ENCODE measurements at regions not wholly inside any gene's neighbourhood (a gene's known extent, or its start where the extent isn't known, plus 50 kb on each side); places are given as distances from the start of the nearest gene placed in this dataset.

DNA sequence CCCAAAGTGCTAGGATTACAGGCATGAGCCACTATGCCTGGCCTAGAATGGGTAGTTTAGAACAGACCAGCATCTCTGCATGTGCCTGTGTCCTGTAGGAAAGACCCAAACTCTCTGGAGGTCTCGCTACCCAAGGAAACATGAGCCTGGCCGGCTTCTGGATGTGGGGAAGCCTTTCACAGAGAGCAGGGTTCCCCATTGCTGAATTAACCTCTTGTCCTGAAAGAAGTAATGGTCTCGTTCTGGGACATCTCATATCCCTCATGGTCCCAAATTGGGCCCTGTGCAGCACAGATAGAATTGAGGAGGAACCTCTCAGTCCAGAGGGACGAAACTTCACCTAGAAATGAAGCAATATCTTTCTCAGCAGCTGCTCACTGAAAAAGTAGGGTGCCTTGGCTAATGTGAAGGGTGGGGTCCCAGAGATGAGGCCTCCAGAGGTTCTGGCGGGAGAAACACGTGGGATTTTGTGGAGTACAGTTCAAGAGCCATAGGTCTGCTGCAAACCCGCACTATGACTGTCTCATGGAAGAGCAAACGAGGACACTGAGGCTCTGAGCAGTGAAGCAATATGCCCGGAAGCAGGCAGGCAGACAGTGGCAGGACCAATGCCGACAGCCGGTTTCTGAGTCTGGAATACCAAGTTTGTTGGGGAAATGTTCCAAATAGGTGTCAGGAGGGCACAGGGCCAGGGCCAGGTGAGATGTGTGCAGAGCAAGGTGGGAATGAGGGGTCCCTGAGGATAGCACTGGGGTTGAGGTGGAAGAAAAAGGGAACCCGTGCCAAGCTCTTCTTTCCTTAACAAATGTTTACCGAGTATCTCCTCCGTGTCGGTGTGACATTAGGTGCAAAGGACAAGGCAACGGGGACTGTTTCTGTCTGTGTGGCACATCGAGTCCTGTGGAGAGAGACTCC lies 121.0 kb upstream of the TWIST2 start:
- Mint-ChIP-seq H3K27ac (no peak overlapping the region), H3K9me3 (peaks cover 0 to 18% (median 0%) of the 10 kb centered on the region in 11 donors), H3K4me3 (no peak overlapping the region), H3K36me3 (no peaks in the 10 kb centered on the region), H3K4me1 (peaks cover 0 to 2% (median 0%) of the 10 kb centered on the region in 7 donors), H3K27me3 (peaks cover 0 to 37% (median 17%) of the 10 kb centered on the region in 5 donors)
- Histone ChIP-seq H3K4me3 (ENCODE audit: low read length) (no peak overlapping the region), H3K4me1 (ENCODE audit: control insufficient read depth in 2 of 2, insufficient read depth in 2 of 2, low read length in 2 of 2) (no peaks in the 10 kb centered on the region), H3K27me3 (ENCODE audit: control insufficient read depth in 2 of 2, insufficient read depth in 2 of 2, low read length in 2 of 2) (no peaks in the 10 kb centered on the region), H3K36me3 (ENCODE audit: control insufficient read depth in 2 of 3, insufficient read depth in 3 of 3, low read length in 3 of 3) (no peaks in the 10 kb centered on the region), H3K9me3 (ENCODE audit: control insufficient read depth in 2 of 3, low read length in 3 of 3) (no peaks in the 10 kb centered on the region), H3K27ac (ENCODE audit: low read depth, low read length) (no peak overlapping the region)
- CTCF ChIA-PET = no interaction called here
- intact Hi-C loops (cut with micrococcal nuclease) = loop anchor here in 1 of 2 donors (10.0 kb wide), 1 partner anchor 1418 kb away; the partner anchor contains the start of gene OTOS
- ATAC-seq (no peak), DNase-seq (no peak)
- POLR2A ChIA-PET = no interaction called here

DNA sequence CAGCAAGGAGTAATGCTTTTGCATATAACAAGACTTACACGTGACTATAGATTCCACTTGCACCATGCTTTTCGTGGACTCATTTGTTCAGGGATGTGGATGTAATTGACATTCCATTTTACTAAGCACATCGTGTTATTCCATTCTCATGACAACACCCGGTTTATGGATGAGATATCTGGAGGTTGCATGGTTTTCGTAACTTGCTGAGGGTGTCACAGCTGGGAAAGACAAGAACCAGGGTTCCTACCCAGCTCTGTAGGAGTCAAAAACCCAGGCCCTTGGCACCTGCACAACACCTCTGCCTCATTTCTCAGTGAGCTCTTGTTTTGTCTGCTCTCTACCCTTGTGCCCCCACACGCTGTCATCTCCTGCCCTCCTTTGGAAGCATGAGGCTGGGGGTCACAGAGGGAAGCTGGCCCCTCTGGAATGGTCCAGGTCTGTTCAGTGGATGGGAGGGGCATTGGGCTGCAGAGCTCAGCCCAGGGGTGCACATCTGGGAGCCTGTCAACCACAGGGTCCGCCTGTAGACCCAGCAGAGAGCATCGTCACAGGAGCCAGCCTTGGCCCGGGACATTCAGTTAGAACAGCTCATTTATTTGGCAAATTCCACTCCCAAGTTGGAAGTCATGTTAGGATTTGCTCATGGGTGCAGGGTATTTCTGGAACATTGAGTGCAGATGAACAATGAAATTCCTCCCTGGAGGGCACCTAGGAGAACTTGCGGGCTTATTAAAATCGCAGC lies 120.1 kb upstream of the TWIST2 start:
- H3K4me1 Mint-ChIP-seq = peaks cover 0 to 2% (median 0%) of the 10 kb centered on the region in 7 donors
- H3K27ac Mint-ChIP-seq = no peak overlapping the region

GRCh38 chr2:238728330-238729260 lies 119.3 kb upstream of the TWIST2 start:
- Mint-ChIP-seq H3K27ac (no peak overlapping the region), H3K9me3 (peaks cover 0 to 18% (median 0%) of the 10 kb centered on the region in 11 donors), H3K4me3 (no peak overlapping the region), H3K4me1 (peaks cover 0 to 2% (median 0%) of the 10 kb centered on the region in 7 donors), H3K27me3 (peaks cover 5 to 37% (median 17%) of the 10 kb centered on the region in 5 donors), H3K36me3 (no peaks in the 10 kb centered on the region)
- H3K4me3 ChIP-seq (ENCODE audit: low read length) = no peak overlapping the region
- H3K27me3 ChIP-seq (ENCODE audit: control insufficient read depth in 2 of 2, insufficient read depth in 2 of 2, low read length in 2 of 2) = no peaks in the 10 kb centered on the region
- DNase-seq (no peak), ATAC-seq (no peak)
- H3K9me3 ChIP-seq (ENCODE audit: control insufficient read depth in 2 of 3, low read length in 3 of 3) = no peaks in the 10 kb centered on the region
- intact Hi-C loops (cut with micrococcal nuclease) = loop anchor here in 1 of 2 donors (10.0 kb wide), 1 partner anchor 1416 kb away; the partner anchor contains the start of gene OTOS
- POLR2A ChIA-PET = no interaction called here
- CTCF ChIA-PET = no interaction called here
- no peaks in the 10 kb centered on the region for H3K36me3 ChIP-seq (ENCODE audit: control insufficient read depth in 2 of 3, insufficient read depth in 3 of 3, low read length in 3 of 3)
- no peaks in the 10 kb centered on the region for H3K4me1 ChIP-seq (ENCODE audit: control insufficient read depth in 2 of 2, insufficient read depth in 2 of 2, low read length in 2 of 2)
- no peak overlapping the region for H3K27ac ChIP-seq (ENCODE audit: low read depth, low read length)

More for the DNA sequence above, 120.1 kb upstream of the TWIST2 start:
- peaks cover 0 to 18% (median 0%) of the 10 kb centered on the region in 11 donors for H3K9me3 Mint-ChIP-seq
- no peaks in the 10 kb centered on the region for H3K36me3 ChIP-seq (ENCODE audit: control insufficient read depth in 2 of 3, insufficient read depth in 3 of 3, low read length in 3 of 3)
- intact Hi-C loops (cut with micrococcal nuclease) = loop anchor here in 1 of 2 donors (10.0 kb wide), 1 partner anchor 1417 kb away; the partner anchor contains the start of gene OTOS
- H3K4me1 ChIP-seq (ENCODE audit: control insufficient read depth in 2 of 2, insufficient read depth in 2 of 2, low read length in 2 of 2) = no peaks in the 10 kb centered on the region
- H3K4me3 ChIP-seq (ENCODE audit: low read length) = no peak overlapping the region
- H3K9me3 ChIP-seq (ENCODE audit: control insufficient read depth in 2 of 3, low read length in 3 of 3) = no peaks in the 10 kb centered on the region
- CTCF ChIA-PET = no interaction called here
- ATAC-seq (no peak), DNase-seq (no peak)
- no peak overlapping the region for H3K4me3 Mint-ChIP-seq
- POLR2A ChIA-PET = no interaction called here
- no peak overlapping the region for H3K27ac ChIP-seq (ENCODE audit: low read depth, low read length)
- peaks cover 0 to 37% (median 17%) of the 10 kb centered on the region in 5 donors for H3K27me3 Mint-ChIP-seq
- no peaks in the 10 kb centered on the region for H3K36me3 Mint-ChIP-seq
- no peaks in the 10 kb centered on the region for H3K27me3 ChIP-seq (ENCODE audit: control insufficient read depth in 2 of 2, insufficient read depth in 2 of 2, low read length in 2 of 2)

GRCh38 chr2:238729261-238729935 lies 118.5 kb upstream of the TWIST2 start:
- H3K9me3 Mint-ChIP-seq = peaks cover 0 to 18% (median 0%) of the 10 kb centered on the region in 11 donors
- no peak for ATAC-seq
- Histone ChIP-seq H3K27ac (ENCODE audit: low read depth, low read length) (no peak overlapping the region), H3K36me3 (ENCODE audit: control insufficient read depth in 2 of 3, insufficient read depth in 3 of 3, low read length in 3 of 3) (no peaks in the 10 kb centered on the region), H3K9me3 (ENCODE audit: control insufficient read depth in 2 of 3, low read length in 3 of 3) (no peaks in the 10 kb centered on the region), H3K4me1 (ENCODE audit: control insufficient read depth in 2 of 2, insufficient read depth in 2 of 2, low read length in 2 of 2) (no peaks in the 10 kb centered on the region), H3K27me3 (ENCODE audit: control insufficient read depth in 2 of 2, insufficient read depth in 2 of 2, low read length in 2 of 2) (no peaks in the 10 kb centered on the region), H3K4me3 (ENCODE audit: low read length) (no peak overlapping the region)
- no peaks in the 10 kb centered on the region for H3K36me3 Mint-ChIP-seq
- no peak overlapping the region for H3K27ac Mint-ChIP-seq
- H3K27me3 Mint-ChIP-seq = peaks cover 10 to 40% (median 17%) of the 10 kb centered on the region in 5 donors
- no peak overlapping the region for H3K4me3 Mint-ChIP-seq
- POLR2A ChIA-PET = no interaction called here
- DNase-seq = no peak
- CTCF ChIA-PET = no interaction called here
- intact Hi-C loops (cut with micrococcal nuclease) = loop anchor here in 1 of 2 donors (10.0 kb wide), 1 partner anchor 1415 kb away; the partner anchor contains the start of gene OTOS
- peaks cover 0 to 2% (median 0%) of the 10 kb centered on the region in 7 donors for H3K4me1 Mint-ChIP-seq

GRCh38 chr2:238730001-238730669 lies 117.8 kb upstream of the TWIST2 start:
- DNase-seq = no peak

More at GRCh38 chr2:238730001-238730669, 117.8 kb upstream of the TWIST2 start:
- no peak for ATAC-seq
- no peak overlapping the region for H3K27ac ChIP-seq (ENCODE audit: low read depth, low read length)
- H3K36me3 Mint-ChIP-seq = no peaks in the 10 kb centered on the region
- no peaks in the 10 kb centered on the region for H3K9me3 ChIP-seq (ENCODE audit: control insufficient read depth in 2 of 3, low read length in 3 of 3)
- H3K4me3 Mint-ChIP-seq = no peak overlapping the region
- CTCF ChIA-PET = no interaction called here
- no peak overlapping the region for H3K27ac Mint-ChIP-seq
- peaks cover 0 to 2% (median 0%) of the 10 kb centered on the region in 7 donors for H3K4me1 Mint-ChIP-seq
- H3K4me3 ChIP-seq (ENCODE audit: low read length) = no peak overlapping the region
- H3K36me3 ChIP-seq (ENCODE audit: control insufficient read depth in 2 of 3, insufficient read depth in 3 of 3, low read length in 3 of 3) = no peaks in the 10 kb centered on the region
- H3K27me3 Mint-ChIP-seq = peaks cover 5 to 41% (median 14%) of the 10 kb centered on the region in 5 donors
- H3K4me1 ChIP-seq (ENCODE audit: control insufficient read depth in 2 of 2, insufficient read depth in 2 of 2, low read length in 2 of 2) = no peaks in the 10 kb centered on the region
- peaks cover 0 to 12% (median 0%) of the 10 kb centered on the region in 11 donors for H3K9me3 Mint-ChIP-seq
- POLR2A ChIA-PET = no interaction called here
- intact Hi-C loops (cut with micrococcal nuclease) = no loop called here
- H3K27me3 ChIP-seq (ENCODE audit: control insufficient read depth in 2 of 2, insufficient read depth in 2 of 2, low read length in 2 of 2) = no peaks in the 10 kb centered on the region
